ENCODE measurements at regions not wholly inside any gene's neighbourhood (a gene's known extent, or its start where the extent isn't known, plus 50 kb on each side); places are given as distances from the start of the nearest gene placed in this dataset.

DNA sequence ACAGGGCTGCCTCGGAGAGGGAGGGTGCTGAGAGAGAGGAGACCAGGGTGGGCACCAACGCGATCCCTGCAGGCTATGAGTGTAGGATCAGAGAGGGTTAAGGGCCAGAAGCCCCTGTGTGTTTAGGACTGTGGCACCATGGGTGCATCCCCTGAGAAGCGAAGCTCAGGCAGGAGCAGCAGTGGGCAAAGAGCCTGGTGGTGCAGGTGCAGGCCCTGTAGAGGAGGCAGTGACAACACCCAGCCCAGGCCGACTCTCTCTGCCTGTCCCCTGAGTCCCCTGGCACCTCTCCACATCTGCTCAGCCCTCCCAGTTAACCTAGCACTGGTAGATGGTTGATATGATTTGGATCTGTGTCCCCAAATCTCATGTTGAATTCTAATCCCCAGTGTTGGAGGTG lies 139.8 kb downstream of the RNF152 start:
- H3K4me1 Mint-ChIP-seq, result no peaks in the 10 kb centered on the region
- DNase-seq (no peak), ATAC-seq (no peak)
- 71% methylated on average over 5 of the region's 5 CpGs for WGBS (ENCODE audit: insufficient coverage)
- Histone ChIP-seq H3K4me1 (ENCODE audit: control insufficient read depth, insufficient read depth, low read length) (no peaks in the 10 kb centered on the region), H3K27ac (ENCODE audit: low read length) (no peak overlapping the region), H3K9me3 (ENCODE audit: control insufficient read depth, insufficient read depth, low read length) (no peaks in the 10 kb centered on the region), H3K27me3 (ENCODE audit: control insufficient read depth, insufficient read depth, low read length) (no peaks in the 10 kb centered on the region), H3K4me3 (ENCODE audit: low read length) (no peak overlapping the region), H3K36me3 (ENCODE audit: control insufficient read depth, insufficient read depth, low read length) (no peaks in the 10 kb centered on the region)
- H3K36me3 Mint-ChIP-seq, result no peaks in the 10 kb centered on the region
- intact Hi-C loops (cut with micrococcal nuclease), result no loop called here
- no peak overlapping the region for H3K4me3 Mint-ChIP-seq
- TF ChIP-seq, protein P1, sequence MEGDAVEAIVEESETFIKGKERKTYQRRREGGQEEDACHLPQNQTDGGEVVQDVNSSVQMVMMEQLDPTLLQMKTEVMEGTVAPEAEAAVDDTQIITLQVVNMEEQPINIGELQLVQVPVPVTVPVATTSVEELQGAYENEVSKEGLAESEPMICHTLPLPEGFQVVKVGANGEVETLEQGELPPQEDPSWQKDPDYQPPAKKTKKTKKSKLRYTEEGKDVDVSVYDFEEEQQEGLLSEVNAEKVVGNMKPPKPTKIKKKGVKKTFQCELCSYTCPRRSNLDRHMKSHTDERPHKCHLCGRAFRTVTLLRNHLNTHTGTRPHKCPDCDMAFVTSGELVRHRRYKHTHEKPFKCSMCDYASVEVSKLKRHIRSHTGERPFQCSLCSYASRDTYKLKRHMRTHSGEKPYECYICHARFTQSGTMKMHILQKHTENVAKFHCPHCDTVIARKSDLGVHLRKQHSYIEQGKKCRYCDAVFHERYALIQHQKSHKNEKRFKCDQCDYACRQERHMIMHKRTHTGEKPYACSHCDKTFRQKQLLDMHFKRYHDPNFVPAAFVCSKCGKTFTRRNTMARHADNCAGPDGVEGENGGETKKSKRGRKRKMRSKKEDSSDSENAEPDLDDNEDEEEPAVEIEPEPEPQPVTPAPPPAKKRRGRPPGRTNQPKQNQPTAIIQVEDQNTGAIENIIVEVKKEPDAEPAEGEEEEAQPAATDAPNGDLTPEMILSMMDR (IDR thresholded peaks at IDR 0.05), result no peak
- no peak overlapping the region for H3K27ac Mint-ChIP-seq
- no peaks in the 10 kb centered on the region for H3K9me3 Mint-ChIP-seq
- peaks cover 21 to 59% of the 10 kb centered on the region in 2 donors for H3K27me3 Mint-ChIP-seq (ENCODE audit: low read depth in 2 of 2)

DNA sequence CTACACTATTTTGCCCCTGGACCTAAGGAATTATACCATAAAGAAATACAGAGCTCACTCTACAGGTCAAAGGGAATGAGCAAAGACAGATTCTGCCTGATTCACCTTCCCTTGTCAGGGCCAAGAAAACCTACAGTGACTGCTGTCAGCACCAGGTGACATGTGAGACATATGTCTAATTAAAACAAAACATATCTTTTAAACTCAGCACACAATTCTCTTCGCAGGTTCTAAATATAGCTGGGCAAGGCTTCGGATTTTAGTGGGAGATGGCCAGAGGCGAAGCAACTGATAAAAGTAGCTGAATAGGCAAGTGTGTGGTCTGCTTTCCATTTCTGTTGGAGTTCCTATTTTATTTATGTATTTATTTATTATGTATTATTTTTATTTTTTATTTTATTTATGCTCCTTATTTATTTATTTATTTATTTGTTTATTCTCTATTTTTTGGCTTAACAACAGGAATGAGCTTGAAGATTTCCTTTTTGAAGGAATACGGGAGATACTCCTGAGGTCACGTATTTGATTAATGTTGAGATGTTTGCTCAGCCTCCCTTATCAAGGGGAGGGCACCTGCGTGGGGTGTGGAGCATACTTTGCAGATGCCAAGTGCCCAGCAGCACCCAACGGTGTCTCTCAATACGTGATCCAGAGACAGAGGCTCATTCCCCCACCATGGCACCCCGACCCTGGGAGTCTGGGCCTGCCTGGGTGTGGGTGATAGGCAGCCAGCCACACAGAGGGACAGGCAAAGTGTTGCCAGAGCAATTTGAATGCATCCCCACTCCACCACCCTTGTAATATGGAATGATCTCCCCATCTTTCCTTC lies 141.8 kb downstream of the RNF152 start:
- peaks cover 14 to 46% of the 10 kb centered on the region in 2 donors for H3K27me3 Mint-ChIP-seq (ENCODE audit: low read depth in 2 of 2)
- intact Hi-C loops (cut with micrococcal nuclease), result no loop called here
- no peak overlapping the region for H3K4me3 Mint-ChIP-seq

DNA sequence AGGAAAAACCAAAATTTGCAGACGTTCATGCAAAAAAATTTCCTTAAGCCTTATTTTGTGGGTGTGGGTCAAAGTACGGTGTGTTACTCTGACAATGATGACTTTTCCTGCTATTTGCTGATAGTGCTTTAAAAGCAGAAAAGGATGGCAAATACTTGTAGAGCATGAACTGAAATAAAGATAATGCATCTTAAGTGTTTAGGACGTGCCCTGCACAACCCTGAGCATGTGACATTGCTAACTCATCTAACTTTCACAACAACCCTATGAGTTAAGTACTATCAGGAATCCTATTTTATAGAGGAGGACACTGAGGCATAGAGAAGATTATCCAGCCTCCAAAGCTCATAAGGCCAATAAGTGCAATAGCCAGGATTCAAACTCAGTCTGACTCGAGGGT lies 143.3 kb downstream of the RNF152 start:
- TF ChIP-seq, protein P1 (IDR thresholded peaks at IDR 0.05), result no peak
- no peaks in the 10 kb centered on the region for H3K4me1 Mint-ChIP-seq
- H3K4me3 ChIP-seq (ENCODE audit: low read length), result no peak overlapping the region
- no peaks in the 10 kb centered on the region for H3K9me3 ChIP-seq (ENCODE audit: control insufficient read depth, insufficient read depth, low read length)
- peaks cover 0 to 2% of the 10 kb centered on the region in 2 donors for H3K9me3 Mint-ChIP-seq
- no peak overlapping the region for H3K27ac Mint-ChIP-seq
- H3K27me3 Mint-ChIP-seq (ENCODE audit: low read depth in 2 of 2), result peaks cover 9 to 44% of the 10 kb centered on the region in 2 donors
- ATAC-seq (no peak), DNase-seq (no peak)
- H3K36me3 Mint-ChIP-seq, result no peaks in the 10 kb centered on the region
- H3K4me3 Mint-ChIP-seq, result no peak overlapping the region
- WGBS (ENCODE audit: insufficient coverage), result 92% methylated on average over 3 of the region's 4 CpGs
- intact Hi-C loops (cut with micrococcal nuclease), result no loop called here
- H3K4me1 ChIP-seq (ENCODE audit: control insufficient read depth, insufficient read depth, low read length), result no peaks in the 10 kb centered on the region
- H3K27me3 ChIP-seq (ENCODE audit: control insufficient read depth, insufficient read depth, low read length), result no peaks in the 10 kb centered on the region
- H3K36me3 ChIP-seq (ENCODE audit: control insufficient read depth, insufficient read depth, low read length), result no peaks in the 10 kb centered on the region
- no peak overlapping the region for H3K27ac ChIP-seq (ENCODE audit: low read length)

More for the DNA sequence above, 141.8 kb downstream of the RNF152 start:
- Histone ChIP-seq H3K9me3 (ENCODE audit: control insufficient read depth, insufficient read depth, low read length) (no peaks in the 10 kb centered on the region), H3K36me3 (ENCODE audit: control insufficient read depth, insufficient read depth, low read length) (no peaks in the 10 kb centered on the region), H3K4me1 (ENCODE audit: control insufficient read depth, insufficient read depth, low read length) (no peaks in the 10 kb centered on the region), H3K27me3 (ENCODE audit: control insufficient read depth, insufficient read depth, low read length) (no peaks in the 10 kb centered on the region), H3K27ac (ENCODE audit: low read length) (no peak overlapping the region), H3K4me3 (ENCODE audit: low read length) (no peak overlapping the region)
- Mint-ChIP-seq H3K27ac (no peak overlapping the region), H3K9me3 (no peaks in the 10 kb centered on the region), H3K4me1 (no peaks in the 10 kb centered on the region), H3K36me3 (no peaks in the 10 kb centered on the region)
- WGBS (ENCODE audit: insufficient coverage), result 91% methylated on average over 6 of the region's 9 CpGs
- TF ChIP-seq, protein P1 (IDR thresholded peaks at IDR 0.05), result no peak
- no peak for ATAC-seq
- no peak for DNase-seq

DNA sequence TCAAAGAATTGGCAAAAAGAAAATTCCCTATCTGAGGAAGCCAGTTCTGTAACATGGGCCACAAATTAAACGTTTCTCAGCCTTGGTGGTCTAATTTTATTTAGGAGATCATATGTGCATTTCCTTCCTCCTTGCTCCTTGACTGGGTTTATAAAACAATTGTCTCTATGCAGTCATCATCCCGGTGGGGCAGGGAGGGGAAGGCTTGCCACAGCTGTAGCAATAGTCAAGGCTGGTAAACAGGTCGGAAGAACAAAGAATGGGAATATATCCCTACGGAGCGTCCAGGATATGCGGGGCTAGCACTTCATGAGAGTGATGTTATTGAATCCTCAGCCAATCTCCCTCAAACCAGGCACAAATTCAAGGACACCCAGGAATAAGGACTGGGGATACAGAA lies 143.8 kb downstream of the RNF152 start:
- no peak overlapping the region for H3K27ac Mint-ChIP-seq
- WGBS (ENCODE audit: insufficient coverage), result 71% methylated on average over 6 of the region's 6 CpGs
- Histone ChIP-seq H3K4me3 (ENCODE audit: low read length) (no peak overlapping the region), H3K4me1 (ENCODE audit: control insufficient read depth, insufficient read depth, low read length) (no peaks in the 10 kb centered on the region), H3K27me3 (ENCODE audit: control insufficient read depth, insufficient read depth, low read length) (no peaks in the 10 kb centered on the region), H3K27ac (ENCODE audit: low read length) (no peak overlapping the region), H3K36me3 (ENCODE audit: control insufficient read depth, insufficient read depth, low read length) (no peaks in the 10 kb centered on the region), H3K9me3 (ENCODE audit: control insufficient read depth, insufficient read depth, low read length) (no peaks in the 10 kb centered on the region)
- H3K27me3 Mint-ChIP-seq (ENCODE audit: low read depth in 2 of 2), result peaks cover 9 to 41% of the 10 kb centered on the region in 2 donors
- peaks cover 0 to 2% of the 10 kb centered on the region in 2 donors for H3K9me3 Mint-ChIP-seq
- H3K4me1 Mint-ChIP-seq, result no peaks in the 10 kb centered on the region
- no peaks in the 10 kb centered on the region for H3K36me3 Mint-ChIP-seq
- ATAC-seq (no peak), DNase-seq (no peak)
- intact Hi-C loops (cut with micrococcal nuclease), result no loop called here
- TF ChIP-seq, protein P1 (IDR thresholded peaks at IDR 0.05), result no peak
- H3K4me3 Mint-ChIP-seq, result no peak overlapping the region

Data from natural killer cell (primary cell).